GM23338 (cell line): ENCODE measurements at regions not wholly inside any gene's neighbourhood (a gene's known extent, or its start where the extent isn't known, plus 50 kb on each side); places are given as distances from the start of the nearest gene placed in this dataset.

Experiments
- ATAC-seq: fragments of 200-7000 bp; cut with Tn5 transposase; 3 replicates; pipeline ENCODE4 v1.9.1; 2020
- DNase-seq: peaks from one replicate; pipeline ENCODE4 v3.0.0-alpha.2; 2015; ENCODE audit warnings: low spot score
- H2AFZ ChIP-seq: fragments of 200-600 bp; sonication (generic); 2 replicates; pipeline ENCODE4 v1.8.0; 2016; ENCODE audit warnings: antibody characterized with exemption, mild to moderate bottlenecking, moderate library complexity
- H3F3A ChIP-seq: fragments of 200-600 bp; sonication (generic); replicated peaks from 2 replicates; pipeline ENCODE4 v1.8.0; 2017; ENCODE audit warnings: antibody characterized with exemption, mixed run types, low read depth
- H3K27ac ChIP-seq: fragments of 200-600 bp; sonication (generic); 2 replicates; pipeline ENCODE4 v1.6.1; 2016; ENCODE audit warnings: low read depth
- H3K27me3 ChIP-seq: fragments of 200-600 bp; sonication (generic); 2 replicates; pipeline ENCODE4 v1.8.0; 2016; ENCODE audit warnings: mild to moderate bottlenecking, mixed run types, moderate library complexity; ENCODE audit not compliant: insufficient read depth
- H3K36me3 ChIP-seq: fragments of 200-600 bp; sonication (generic); 2 replicates; pipeline ENCODE4 v1.8.0; 2016; ENCODE audit warnings: mild to moderate bottlenecking; ENCODE audit not compliant: insufficient read depth
- H3K4me1 ChIP-seq: fragments of 200-600 bp; sonication (generic); 2 replicates; pipeline ENCODE4 v1.8.0; 2016; ENCODE audit warnings: mild to moderate bottlenecking, moderate library complexity; ENCODE audit not compliant: insufficient read depth
- H3K4me2 ChIP-seq: fragments of 200-600 bp; sonication (generic); 2 replicates; pipeline ENCODE4 v1.7.1; 2017; ENCODE audit warnings: mixed run types
- H3K4me3 ChIP-seq: fragments of 200-600 bp; sonication (generic); 2 replicates; pipeline ENCODE4 v1.6.1; 2016; ENCODE audit warnings: mixed run types
- H3K79me2 ChIP-seq: fragments of 200-600 bp; sonication (generic); replicated peaks from 2 replicates; pipeline ENCODE4 v1.8.0; 2017; ENCODE audit warnings: mild to moderate bottlenecking; ENCODE audit not compliant: insufficient read depth
- H3K9me2 ChIP-seq: fragments of 200-600 bp; sonication (generic); 2 replicates; pipeline ENCODE4 v1.8.0; 2017; ENCODE audit not compliant: insufficient read depth
- H4K20me1 ChIP-seq: fragments of 200-600 bp; sonication (generic); replicated peaks from 2 replicates; pipeline ENCODE4 v1.8.0; 2017; ENCODE audit warnings: mild to moderate bottlenecking; ENCODE audit not compliant: insufficient read depth
- H3K27ac Mint-ChIP-seq: 2 replicates; pipeline ENCODE4 v1.8.0; 2020; ENCODE audit warnings: inconsistent platforms, mild to moderate bottlenecking, moderate library complexity, mixed read lengths
- H3K27me3 Mint-ChIP-seq: 3 replicates; pipeline ENCODE4 v1.8.0; 2022; ENCODE audit warnings: low read depth, mild to moderate bottlenecking, moderate library complexity, mixed read lengths, inconsistent platforms; ENCODE audit not compliant: insufficient read depth, poor library complexity
- H3K36me3 Mint-ChIP-seq: 3 replicates; pipeline ENCODE4 v1.8.0; 2021; ENCODE audit warnings: low read depth, mild to moderate bottlenecking, inconsistent platforms, moderate library complexity, mixed read lengths
- H3K4me1 Mint-ChIP-seq: 3 replicates; pipeline ENCODE4 v1.8.0; 2020; ENCODE audit warnings: mild to moderate bottlenecking, inconsistent platforms, mixed read lengths
- H3K4me3 Mint-ChIP-seq: 3 replicates; pipeline ENCODE4 v1.8.0; 2021; ENCODE audit warnings: moderate library complexity, mild to moderate bottlenecking, inconsistent platforms, mixed read lengths
- H3K9me3 Mint-ChIP-seq: 3 replicates; pipeline ENCODE4 v1.8.0; 2020; ENCODE audit warnings: moderate library complexity, mild to moderate bottlenecking, inconsistent platforms, mixed read lengths
- CTCF ChIP-seq, 2 experiments: fragments of 200-600 bp in 1 of 2; sonication (generic) in 1 of 2; conservative IDR thresholded peaks; 2 replicates each; pipeline versions ENCODE4 v1.5.1 to v1.6.1; 2016 to 2017; ENCODE audit warnings: antibody characterized with exemption in 2 of 2, low read depth in 2 of 2, mild to moderate bottlenecking in 2 of 2, moderate library complexity in 1 of 2
- EZH2 ChIP-seq: fragments of 200-600 bp; sonication (generic); IDR thresholded peaks from one replicate; pipeline ENCODE4 v1.8.0; 2017; ENCODE audit warnings: antibody characterized with exemption, mild to moderate bottlenecking, low read depth; ENCODE audit not compliant: unreplicated experiment
- EZH2phosphoT487 ChIP-seq: fragments of 200-600 bp; sonication (generic); IDR thresholded peaks from one replicate; pipeline ENCODE4 v1.8.1; 2018; ENCODE audit warnings: antibody characterized with exemption; ENCODE audit not compliant: unreplicated experiment
- JUNB ChIP-seq: IDR thresholded peaks from one replicate; pipeline ENCODE4 v1.6.1; 2016; ENCODE audit warnings: antibody characterized with exemption; ENCODE audit not compliant: unreplicated experiment
- NANOG ChIP-seq: IDR thresholded peaks from 2 replicates; pipeline ENCODE4 v1.6.1; 2016; ENCODE audit warnings: antibody characterized with exemption, borderline replicate concordance
- POLR2AphosphoS5 ChIP-seq: IDR thresholded peaks from 2 replicates; pipeline ENCODE4 v1.6.1; 2016; ENCODE audit warnings: antibody characterized with exemption, low read depth
- REST ChIP-seq: IDR thresholded peaks from one replicate; pipeline ENCODE4 v1.6.1; 2018; ENCODE audit warnings: antibody characterized with exemption; ENCODE audit not compliant: unreplicated experiment
- ZNF114 ChIP-seq: fragments of 250-450 bp; sonication (Bioruptor Pico); IDR thresholded peaks from 2 replicates; pipeline ENCODE4 v1.5.0; 2020; ENCODE audit warnings: mild to moderate bottlenecking, moderate library complexity
- ZNF331 ChIP-seq: fragments of 250-450 bp; sonication (Bioruptor Pico); IDR thresholded peaks from 2 replicates; pipeline ENCODE4 v1.5.0; 2020; ENCODE audit warnings: low read depth, mild to moderate bottlenecking, moderate library complexity
- ZNF462 ChIP-seq: fragments of 250-450 bp; sonication (Bioruptor Pico); IDR thresholded peaks from 2 replicates; pipeline ENCODE4 v1.5.0; 2020; ENCODE audit warnings: mild to moderate bottlenecking, moderate library complexity

GRCh38 chr7:91564101-91564500 lies 299.9 kb downstream of the FZD1 start:
- no peaks in the 10 kb centered on the region for H3K27me3 ChIP-seq
- H3K4me3 Mint-ChIP-seq: no peak overlapping the region
- no peak overlapping the region for H3K27ac Mint-ChIP-seq
- no peak overlapping the region for H3K27ac ChIP-seq
- H3K9me2 ChIP-seq: no peaks in the 10 kb centered on the region
- DNase-seq (no peak), ATAC-seq (no peak)
- no peak overlapping the region for H2AFZ ChIP-seq
- no peak overlapping the region for H3K4me2 ChIP-seq
- no peaks in the 10 kb centered on the region for H3K79me2 ChIP-seq
- H3F3A ChIP-seq: no peaks in the 10 kb centered on the region
- no peak overlapping the region for H3K4me3 ChIP-seq
- no peaks in the 10 kb centered on the region for H4K20me1 ChIP-seq
- no peak for TF ChIP-seq EZH2phosphoT487
- no peak for TF ChIP-seq POLR2AphosphoS5
- TF ChIP-seq JUNB: no peak
- no peak for TF ChIP-seq NANOG
- no peak for TF ChIP-seq CTCF (conservative IDR thresholded peaks at IDR 0.05; ENCODE audit: low read depth in 2 of 2)
- no peaks in the 10 kb centered on the region for H3K36me3 Mint-ChIP-seq
- H3K9me3 Mint-ChIP-seq: no peaks in the 10 kb centered on the region
- peaks cover 21% of the 10 kb centered on the region; the same call in 2 of the 3 replicates for H3K4me1 Mint-ChIP-seq
- H3K4me1 ChIP-seq: peaks cover 4% of the 10 kb centered on the region; the same call in 1 of the 2 replicates
- no peaks in the 10 kb centered on the region for H3K36me3 ChIP-seq
- no peaks in the 10 kb centered on the region for H3K27me3 Mint-ChIP-seq

GRCh38 chr7:91564541-91564940 lies 300.3 kb downstream of the FZD1 start:
- peaks cover 22% of the 10 kb centered on the region; the same call in 2 of the 3 replicates for H3K4me1 Mint-ChIP-seq
- H3K27ac Mint-ChIP-seq: no peak overlapping the region
- Histone ChIP-seq H3K27me3 (no peaks in the 10 kb centered on the region), H3K4me3 (no peak overlapping the region), H3K27ac (no peak overlapping the region), H3K36me3 (no peaks in the 10 kb centered on the region), H3K4me2 (no peak overlapping the region), H3F3A (no peaks in the 10 kb centered on the region), H3K9me2 (0 out of 2 replicates have a peak, but pooled peaks cover under 1% of the 10 kb centered on the region), H3K4me1 (peaks cover 4% of the 10 kb centered on the region; the same call in 1 of the 2 replicates), H3K79me2 (no peaks in the 10 kb centered on the region), H2AFZ (no peak overlapping the region), H4K20me1 (no peaks in the 10 kb centered on the region)
- H3K9me3 Mint-ChIP-seq: no peaks in the 10 kb centered on the region
- no peaks in the 10 kb centered on the region for H3K36me3 Mint-ChIP-seq
- ATAC-seq: no peak
- no peak for DNase-seq
- no peak overlapping the region for H3K4me3 Mint-ChIP-seq
- H3K27me3 Mint-ChIP-seq: peaks cover under 1% of the 10 kb centered on the region
- no peak for TF ChIP-seq EZH2
- no peak for TF ChIP-seq ZNF331 (CRISPR knock-in tag)
- no peak for TF ChIP-seq ZNF114
- TF ChIP-seq REST: no peak
- TF ChIP-seq JUNB: no peak
- TF ChIP-seq ZNF462 (CRISPR knock-in tag): no peak
- no peak for TF ChIP-seq NANOG
- no peak for TF ChIP-seq EZH2phosphoT487
